HCT116 (cell line): ENCODE measurements at regions not wholly inside any gene's neighbourhood (a gene's known extent, or its start where the extent isn't known, plus 50 kb on each side); places are given as distances from the start of the nearest gene placed in this dataset.

ENCODE experiments used
- ATAC-seq: fragments of 200-7000 bp; cut with Tn5 transposase; 2 replicates; pipeline ENCODE4 v1.9.1; 2020; ENCODE audit warnings: mild to moderate bottlenecking, moderate library complexity
- BruUV-seq: library from RNA; stranded (reverse); fragments of 400-500 nt; replicated peaks from 2 replicates; lab custom pipeline; 2021; lab: Mats Ljungman, UMichigan
- CTCF ChIA-PET: fragments of 300-600 bp; sonication (Branson Sonifier 250); formaldehyde crosslinking; loops from one replicate; lab custom pipeline; 2021; ENCODE audit warnings: antibody characterized with exemption; lab: Charles Lee
- POLR2A ChIA-PET: fragments of 300-600, 350-600 bp; sonication (Branson Sonifier 250); formaldehyde crosslinking; loops from one replicate; lab custom pipeline; 2021; ENCODE audit warnings: antibody characterized with exemption; lab: Charles Lee
- RAD21 ChIA-PET, 2 experiments: fragments of 300-600 bp; sonication (Branson Sonifier 250); formaldehyde crosslinking; loops; one replicate each; lab custom pipeline; 2023; ENCODE audit warnings: low total read pairs in 2 of 2; ENCODE audit not compliant: uncharacterized antibody in 2 of 2, unreplicated experiment in 2 of 2, low non-redundant PET in 1 of 2; lab: Charles Lee
- DNase-seq: peaks from one replicate; pipeline ENCODE4 v3.0.0-alpha.2; 2010; ENCODE audit warnings: low read depth, low spot score
- H2AFZ ChIP-seq: fragments of 200-600 bp; shearing (Covaris generic), sonication (generic); 2 replicates; pipeline ENCODE4 v1.6.1; 2017; ENCODE audit warnings: low read depth, mixed run types, mixed read lengths, antibody characterized with exemption, low read length; ENCODE audit not compliant: poor library complexity, severe bottlenecking
- H3K27ac ChIP-seq: 2 replicates; pipeline ENCODE4 v1.5.1; 2012; ENCODE audit warnings: low read depth, low read length
- H3K27me3 ChIP-seq: fragments of 200-600 bp; sonication (generic); 2 replicates; pipeline ENCODE4 v1.6.1; 2016; ENCODE audit warnings: mixed run types, low read length, mixed read lengths; ENCODE audit not compliant: insufficient read depth
- H3K36me3 ChIP-seq, 2 experiments: fragments of 200-500 bp in 1 of 2; fragments of 200-600 bp in 1 of 2; sonication (Bioruptor generic) in 1 of 2; sonication (generic) in 1 of 2; 2 replicates each; pipeline versions ENCODE4 v1.5.1 to v1.6.1; 2014 to 2016; ENCODE audit warnings: low read length in 2 of 2, inconsistent platforms in 1 of 2, mixed read lengths in 1 of 2, mixed run types in 1 of 2; ENCODE audit not compliant: insufficient read depth in 2 of 2, control insufficient read depth in 1 of 2
- H3K4me1 ChIP-seq, 2 experiments: fragments of 200-600 bp in 1 of 2; sonication (generic) in 1 of 2; 2 replicates each; pipeline versions ENCODE4 v1.5.1 to v1.6.1; 2012 to 2017; ENCODE audit warnings: low read length in 2 of 2, inconsistent platforms in 1 of 2, mild to moderate bottlenecking in 1 of 2, mixed read lengths in 1 of 2, mixed run types in 1 of 2, moderate library complexity in 1 of 2; ENCODE audit not compliant: insufficient read depth in 2 of 2, control insufficient read depth in 1 of 2
- H3K4me2 ChIP-seq: fragments of 200-600 bp; sonication (generic); 2 replicates; pipeline ENCODE4 v1.6.1; 2017; ENCODE audit warnings: mixed run types, low read length, mixed read lengths
- H3K4me3 ChIP-seq, 2 experiments: fragments of 200-600 bp in 1 of 2; sonication (generic) in 1 of 2; replicated peaks in 1 of 2; 2 replicates each; pipeline ENCODE4 v1.5.1; 2011 to 2016; ENCODE audit warnings: low read length in 2 of 2, control low read depth in 1 of 2, low read depth in 1 of 2, mild to moderate bottlenecking in 1 of 2, mixed read lengths in 1 of 2, mixed run types in 1 of 2
- H3K79me2 ChIP-seq: fragments of 200-600 bp; sonication (generic); 2 replicates; pipeline ENCODE4 v1.6.1; 2017; ENCODE audit warnings: mild to moderate bottlenecking, mixed run types, low read length, moderate library complexity, mixed read lengths; ENCODE audit not compliant: insufficient read depth
- H3K9ac ChIP-seq: fragments of 200-600 bp; sonication (generic); 2 replicates; pipeline ENCODE4 v1.6.1; 2016; ENCODE audit warnings: low read length, mixed read lengths
- H3K9me2 ChIP-seq: fragments of 200-600 bp; sonication (generic), shearing (Covaris generic); 2 replicates; pipeline ENCODE4 v1.6.1; 2017; ENCODE audit warnings: mixed run types, mild to moderate bottlenecking, moderate library complexity; ENCODE audit not compliant: insufficient read depth
- H3K9me3 ChIP-seq, 2 experiments: fragments of 200-500 bp in 1 of 2; fragments of 200-600 bp in 1 of 2; sonication (Bioruptor generic) in 1 of 2; sonication (generic) in 1 of 2; 2 replicates each; pipeline ENCODE4 v1.6.1; 2014 to 2017; ENCODE audit warnings: low read length in 2 of 2, mixed read lengths in 2 of 2, inconsistent platforms in 1 of 2, low read depth in 1 of 2, mild to moderate bottlenecking in 1 of 2, mixed run types in 1 of 2, moderate library complexity in 1 of 2; ENCODE audit not compliant: control insufficient read depth in 1 of 2, insufficient read depth in 1 of 2
- H4K20me1 ChIP-seq: fragments of 200-600 bp; sonication (generic), shearing (Covaris generic); 2 replicates; pipeline ENCODE4 v1.6.1; 2017; ENCODE audit warnings: mixed run types, mild to moderate bottlenecking, moderate library complexity; ENCODE audit not compliant: insufficient read depth
- ATF3 ChIP-seq: IDR thresholded peaks from 2 replicates; pipeline ENCODE4 v1.6.1; 2012
- CEBPB ChIP-seq: IDR thresholded peaks from 2 replicates; pipeline ENCODE4 v1.6.1; 2012; ENCODE audit warnings: low read depth
- EZH2 ChIP-seq: fragments of 200-600 bp; sonication (generic); IDR thresholded peaks from 2 replicates; pipeline ENCODE4 v1.6.1; 2017; ENCODE audit warnings: antibody characterized with exemption, mixed run types
- EZH2phosphoT487 ChIP-seq: fragments of 200-600 bp; IDR thresholded peaks from 2 replicates; pipeline ENCODE4 v1.6.1; 2018; ENCODE audit warnings: antibody characterized with exemption, borderline replicate concordance
- FOSL1 ChIP-seq: IDR thresholded peaks from 2 replicates; pipeline ENCODE4 v1.6.1; 2012; ENCODE audit warnings: low read depth
- JUND ChIP-seq: IDR thresholded peaks from 2 replicates; pipeline ENCODE4 v1.6.1; 2012
- POLR2A ChIP-seq: IDR thresholded peaks from 2 replicates; pipeline ENCODE4 v1.7.0; 2011; ENCODE audit warnings: borderline replicate concordance; ENCODE audit not compliant: insufficient read depth, insufficient read length; ENCODE audit errors: extremely low read depth
- SRF ChIP-seq: IDR thresholded peaks from 2 replicates; pipeline ENCODE4 v1.6.1; 2012; ENCODE audit warnings: low read depth
- TCF7L2 ChIP-seq: IDR thresholded peaks from 2 replicates; pipeline ENCODE4 v1.7.0; 2011; ENCODE audit warnings: borderline replicate concordance, inconsistent platforms; ENCODE audit not compliant: insufficient read depth, insufficient read length; ENCODE audit errors: extremely low read depth
- ZNF274 ChIP-seq: fragments of 200-500 bp; sonication (Bioruptor generic); IDR thresholded peaks from 2 replicates; pipeline ENCODE4 v1.6.1; 2014; ENCODE audit warnings: mild to moderate bottlenecking, low read depth, low read length, inconsistent platforms
- intact Hi-C: fragments of 100-400 bp; cut with micrococcal nuclease; formaldehyde crosslinking; loops from 2 replicates; pipeline ENCODE4 v1.10.0; 2022
- TF ChIP-seq, protein P1 (sequence below): IDR thresholded peaks from 2 replicates; pipeline ENCODE4 v1.6.1; 2012; ENCODE audit warnings: low read depth
- TF ChIP-seq, protein P2 (sequence below), 3 experiments: fragments of 200-600 bp in 1 of 3; sonication (generic) in 1 of 3; IDR thresholded peaks in 2 of 3; conservative IDR thresholded peaks in 1 of 3; 2 replicates each; pipeline ENCODE4 v1.5.1; 2012 to 2017; ENCODE audit warnings: low read depth in 2 of 3, low read length in 2 of 3, antibody characterized with exemption in 1 of 3, borderline replicate concordance in 1 of 3, control low read depth in 1 of 3, mild to moderate bottlenecking in 1 of 3, mixed read lengths in 1 of 3, mixed run types in 1 of 3, moderate library complexity in 1 of 3; ENCODE audit not compliant: insufficient read depth in 1 of 3

DNA sequence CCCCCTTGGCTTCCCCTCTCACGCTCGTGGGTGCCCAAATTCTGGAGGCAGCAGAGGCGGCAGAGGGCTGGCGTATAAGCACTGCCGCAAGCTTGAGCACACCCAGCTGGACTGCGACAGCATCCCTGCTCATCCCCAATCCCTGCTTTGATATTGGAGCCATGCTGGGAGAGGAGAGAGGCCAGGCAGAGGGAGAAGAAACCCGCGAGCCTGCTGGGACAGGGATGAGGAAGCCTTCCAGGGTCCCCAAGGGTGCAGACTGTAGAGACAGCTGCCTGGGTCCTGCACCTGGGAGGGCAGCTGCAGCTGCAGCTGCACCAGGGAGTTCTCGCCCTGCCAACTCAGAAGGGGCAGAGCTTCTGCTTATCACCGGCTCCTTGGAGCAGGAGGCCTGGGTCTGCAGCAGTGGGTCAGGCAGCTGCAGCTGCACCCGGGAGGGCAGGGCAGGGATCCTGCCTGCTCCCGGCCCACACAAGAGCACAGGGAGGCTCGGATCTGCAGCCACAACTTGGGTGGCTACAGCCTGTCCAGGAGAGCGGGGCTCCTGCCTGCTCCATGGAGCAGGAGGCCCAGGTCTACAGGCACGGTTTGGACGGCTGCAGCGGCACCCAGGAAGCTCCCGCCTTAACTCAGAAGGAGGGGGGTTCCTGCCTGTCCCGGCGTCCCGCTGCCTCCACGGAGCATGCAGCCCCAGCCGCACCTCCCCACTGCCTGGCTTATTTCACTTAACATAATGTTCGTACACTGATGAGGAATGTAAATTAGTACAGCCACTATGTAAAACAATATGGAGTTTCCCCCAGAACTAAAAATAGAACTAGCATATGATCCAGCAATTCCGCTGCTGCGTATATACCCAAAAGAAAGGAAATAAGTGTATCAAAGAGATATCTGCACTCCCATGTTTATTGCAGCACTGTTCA lies 60.4 kb upstream of the SGPP1 start:
- CTCF ChIA-PET, result no interaction called here
- H3K36me3 ChIP-seq, result no peaks in the 10 kb centered on the region
- H3K4me3 ChIP-seq, result no peak overlapping the region
- H3K4me2 ChIP-seq, result no peak overlapping the region
- RAD21 ChIA-PET, result no interaction called here
- intact Hi-C loops, result no loop called here
- no peaks in the 10 kb centered on the region for H3K4me1 ChIP-seq
- no peaks in the 10 kb centered on the region for H3K9me3 ChIP-seq
- no peak overlapping the region for H2AFZ ChIP-seq
- H3K79me2 ChIP-seq, result no peaks in the 10 kb centered on the region
- BruUV-seq, result no TSS peak
- no peaks in the 10 kb centered on the region for H3K27me3 ChIP-seq
- DNase-seq, result no peak
- no peak overlapping the region for H3K9ac ChIP-seq
- TF ChIP-seq TCF7L2 (no peak), FOSL1 (no peak), SRF (no peak), POLR2A (no peak), JUND (no peak), ATF3 (no peak), EZH2 (no peak), ZNF274 (no peak), EZH2phosphoT487 (no peak), CEBPB (no peak)
- TF ChIP-seq, protein P1, sequence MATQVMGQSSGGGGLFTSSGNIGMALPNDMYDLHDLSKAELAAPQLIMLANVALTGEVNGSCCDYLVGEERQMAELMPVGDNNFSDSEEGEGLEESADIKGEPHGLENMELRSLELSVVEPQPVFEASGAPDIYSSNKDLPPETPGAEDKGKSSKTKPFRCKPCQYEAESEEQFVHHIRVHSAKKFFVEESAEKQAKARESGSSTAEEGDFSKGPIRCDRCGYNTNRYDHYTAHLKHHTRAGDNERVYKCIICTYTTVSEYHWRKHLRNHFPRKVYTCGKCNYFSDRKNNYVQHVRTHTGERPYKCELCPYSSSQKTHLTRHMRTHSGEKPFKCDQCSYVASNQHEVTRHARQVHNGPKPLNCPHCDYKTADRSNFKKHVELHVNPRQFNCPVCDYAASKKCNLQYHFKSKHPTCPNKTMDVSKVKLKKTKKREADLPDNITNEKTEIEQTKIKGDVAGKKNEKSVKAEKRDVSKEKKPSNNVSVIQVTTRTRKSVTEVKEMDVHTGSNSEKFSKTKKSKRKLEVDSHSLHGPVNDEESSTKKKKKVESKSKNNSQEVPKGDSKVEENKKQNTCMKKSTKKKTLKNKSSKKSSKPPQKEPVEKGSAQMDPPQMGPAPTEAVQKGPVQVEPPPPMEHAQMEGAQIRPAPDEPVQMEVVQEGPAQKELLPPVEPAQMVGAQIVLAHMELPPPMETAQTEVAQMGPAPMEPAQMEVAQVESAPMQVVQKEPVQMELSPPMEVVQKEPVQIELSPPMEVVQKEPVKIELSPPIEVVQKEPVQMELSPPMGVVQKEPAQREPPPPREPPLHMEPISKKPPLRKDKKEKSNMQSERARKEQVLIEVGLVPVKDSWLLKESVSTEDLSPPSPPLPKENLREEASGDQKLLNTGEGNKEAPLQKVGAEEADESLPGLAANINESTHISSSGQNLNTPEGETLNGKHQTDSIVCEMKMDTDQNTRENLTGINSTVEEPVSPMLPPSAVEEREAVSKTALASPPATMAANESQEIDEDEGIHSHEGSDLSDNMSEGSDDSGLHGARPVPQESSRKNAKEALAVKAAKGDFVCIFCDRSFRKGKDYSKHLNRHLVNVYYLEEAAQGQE, result no peak
- TF ChIP-seq, protein P2, sequence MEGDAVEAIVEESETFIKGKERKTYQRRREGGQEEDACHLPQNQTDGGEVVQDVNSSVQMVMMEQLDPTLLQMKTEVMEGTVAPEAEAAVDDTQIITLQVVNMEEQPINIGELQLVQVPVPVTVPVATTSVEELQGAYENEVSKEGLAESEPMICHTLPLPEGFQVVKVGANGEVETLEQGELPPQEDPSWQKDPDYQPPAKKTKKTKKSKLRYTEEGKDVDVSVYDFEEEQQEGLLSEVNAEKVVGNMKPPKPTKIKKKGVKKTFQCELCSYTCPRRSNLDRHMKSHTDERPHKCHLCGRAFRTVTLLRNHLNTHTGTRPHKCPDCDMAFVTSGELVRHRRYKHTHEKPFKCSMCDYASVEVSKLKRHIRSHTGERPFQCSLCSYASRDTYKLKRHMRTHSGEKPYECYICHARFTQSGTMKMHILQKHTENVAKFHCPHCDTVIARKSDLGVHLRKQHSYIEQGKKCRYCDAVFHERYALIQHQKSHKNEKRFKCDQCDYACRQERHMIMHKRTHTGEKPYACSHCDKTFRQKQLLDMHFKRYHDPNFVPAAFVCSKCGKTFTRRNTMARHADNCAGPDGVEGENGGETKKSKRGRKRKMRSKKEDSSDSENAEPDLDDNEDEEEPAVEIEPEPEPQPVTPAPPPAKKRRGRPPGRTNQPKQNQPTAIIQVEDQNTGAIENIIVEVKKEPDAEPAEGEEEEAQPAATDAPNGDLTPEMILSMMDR (IDR thresholded peaks at IDR 0.05 in 2 of 3, conservative IDR thresholded peaks at IDR 0.05 in 1 of 3; ENCODE audit: borderline replicate concordance in 1 of 3, insufficient read depth in 1 of 3, low read depth in 2 of 3, low read length in 2 of 3), result no peak
- POLR2A ChIA-PET, result no interaction called here
- H3K27ac ChIP-seq, result no peak overlapping the region
- no peak for ATAC-seq
- H3K9me2 ChIP-seq, result no peaks in the 10 kb centered on the region
- no peaks in the 10 kb centered on the region for H4K20me1 ChIP-seq
